GM04503 (cell line): ENCODE measurements at regions not wholly inside any gene's neighbourhood (a gene's known extent, or its start where the extent isn't known, plus 50 kb on each side); places are given as distances from the start of the nearest gene placed in this dataset.
A peak's percentile ranks its signal among the peaks of the same experiment; 100 is the strongest.
"Not testable (repeated sequence)": the region's sequence is repeated elsewhere in the genome, so short reads cannot be mapped to it uniquely, and the experiment has no call there.

ENCODE experiments used
- DNase-seq: peaks from one replicate; pipeline ENCODE4 v3.0.0-alpha.2; 2012; ENCODE audit warnings: low read depth

DNA sequence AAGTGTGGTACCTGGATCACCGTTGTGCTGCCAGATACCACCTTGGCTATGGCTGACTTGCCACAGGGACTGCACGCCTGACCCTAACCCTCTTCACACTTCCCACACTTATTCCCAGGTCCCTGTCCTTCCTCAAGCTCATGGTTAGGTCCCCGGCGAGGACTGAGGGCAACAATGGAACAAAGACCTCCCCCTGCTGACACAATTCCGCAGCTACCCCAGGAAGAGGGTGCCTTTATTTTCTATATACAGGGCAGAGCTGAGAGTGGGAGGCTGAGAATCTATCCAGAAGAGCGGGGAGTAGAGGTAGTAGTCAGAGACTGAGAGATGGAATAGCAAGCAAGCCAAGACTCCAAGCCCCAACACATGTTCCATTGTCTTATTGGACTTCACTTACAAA is 118.1 kb upstream of the SEM1 start:
- no peak for DNase-seq

DNA sequence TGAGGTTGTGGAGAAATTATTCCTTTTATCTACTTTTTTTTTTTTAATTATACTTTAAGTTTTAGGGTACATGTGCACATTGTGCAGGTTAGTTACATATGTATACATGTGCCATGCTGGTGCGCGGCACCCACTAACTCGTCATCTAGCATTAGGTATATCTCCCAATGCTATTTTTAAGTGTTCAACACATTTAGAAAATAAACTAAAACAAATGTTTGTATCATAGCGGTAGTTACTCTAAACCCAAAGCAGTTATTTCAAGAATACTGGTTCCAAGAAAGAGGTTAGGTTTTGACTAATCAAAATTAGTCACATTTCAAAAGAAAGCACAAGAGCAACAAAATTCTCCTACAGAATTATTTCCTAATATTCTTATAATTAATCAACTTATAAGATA is 119.5 kb upstream of the SEM1 start:
- not testable (repeated sequence) for DNase-seq

DNA sequence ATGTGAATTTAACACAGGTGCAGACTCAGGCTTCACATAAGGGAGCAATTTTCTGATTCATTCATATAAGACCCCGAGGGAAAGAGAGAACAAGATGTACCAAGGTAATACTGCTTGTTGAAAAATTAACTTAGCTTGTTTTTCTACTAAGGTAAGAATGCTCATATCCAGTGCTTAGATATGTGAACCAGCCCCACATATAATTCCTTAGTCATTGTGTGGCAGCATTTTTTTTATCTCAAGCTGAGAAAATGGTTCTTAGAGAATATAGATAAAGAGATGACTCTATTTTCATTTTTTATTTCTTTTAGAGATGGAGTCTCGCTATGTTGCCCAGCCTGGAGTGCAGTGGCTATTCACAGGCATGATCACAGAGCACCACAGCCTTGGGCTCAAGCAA is 121.8 kb upstream of the SEM1 start:
- DNase-seq, result no peak

DNA sequence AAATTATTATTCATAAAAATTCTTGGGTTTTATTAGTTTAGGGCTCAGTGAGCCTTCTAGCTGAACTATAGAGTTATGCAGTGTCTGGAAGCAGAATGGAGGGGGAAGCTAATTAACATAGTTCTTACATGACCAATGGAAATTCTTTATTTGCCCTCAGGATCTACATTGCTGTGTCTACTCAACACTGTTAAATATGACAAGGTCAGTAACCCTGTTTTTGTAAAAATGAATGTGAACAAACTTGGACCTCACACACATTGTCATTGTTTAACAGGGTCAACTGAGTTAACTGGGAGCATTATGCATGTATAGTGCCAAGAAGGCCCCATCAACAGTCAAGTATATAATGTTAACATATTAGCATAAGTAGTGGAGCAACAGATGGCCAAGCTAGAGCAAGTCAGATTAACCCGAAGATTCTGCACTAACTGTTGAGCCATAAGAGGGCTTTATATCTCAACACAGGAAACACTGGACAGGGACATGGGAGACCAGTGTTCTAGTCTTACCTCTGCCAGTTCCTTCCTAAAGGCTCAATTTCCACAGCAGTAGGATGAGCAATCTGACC is 122.5 kb upstream of the SEM1 start:
- no peak for DNase-seq

DNA sequence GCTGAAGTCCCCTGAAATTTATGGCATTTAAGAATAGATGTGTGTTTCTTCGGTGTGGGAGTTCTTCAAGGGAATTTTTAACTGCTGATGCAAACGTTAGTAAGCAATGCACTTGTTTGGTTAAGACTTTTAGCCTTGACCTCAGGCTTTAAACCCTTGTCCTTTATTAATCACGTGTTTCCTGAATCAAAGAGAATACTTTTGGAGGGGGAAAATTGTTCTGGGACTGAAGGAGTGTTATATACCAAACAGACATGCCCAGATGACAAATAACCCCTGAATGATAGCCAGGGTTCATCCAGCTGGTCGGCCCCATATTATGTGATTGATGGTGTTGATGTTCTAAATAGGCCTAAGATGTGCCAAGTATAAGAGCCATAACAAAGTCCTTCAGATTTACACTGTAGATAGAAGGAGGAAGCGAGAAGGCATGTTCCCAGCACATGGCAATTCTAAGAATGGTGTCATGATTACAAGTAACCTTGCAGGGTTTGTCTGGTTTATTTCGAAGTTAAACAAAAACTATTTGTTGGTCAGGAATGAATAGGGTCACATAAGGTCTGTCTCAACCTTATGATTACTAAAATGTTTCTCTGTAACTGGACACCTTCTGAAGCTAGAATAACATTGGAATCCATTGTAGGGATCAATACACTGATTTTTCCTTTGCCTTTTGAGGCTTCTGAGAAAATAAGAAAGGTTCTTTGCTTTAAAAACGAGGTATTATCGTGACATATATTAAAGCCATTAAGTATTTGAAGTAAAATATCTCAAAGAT is 124.2 kb upstream of the SEM1 start:
- no peak for DNase-seq

DNA sequence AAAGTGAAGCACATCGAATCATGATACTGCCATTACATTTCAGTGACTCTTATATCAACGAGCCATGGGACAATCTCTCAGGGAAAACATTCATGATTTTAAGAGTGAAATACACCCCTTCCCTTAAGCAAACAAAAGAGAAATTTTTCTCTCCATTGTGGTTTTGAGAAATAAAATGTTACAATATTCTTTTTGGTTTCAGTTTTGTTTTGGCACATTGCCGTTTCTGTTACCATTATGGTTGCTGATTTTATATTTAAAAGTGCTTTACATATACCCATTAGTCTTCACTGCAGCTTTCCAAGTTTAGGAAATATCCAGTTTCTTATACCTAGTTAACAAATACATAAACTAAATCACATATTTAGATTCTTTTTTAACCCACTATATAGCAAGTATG is 126.8 kb upstream of the SEM1 start:
- DNase-seq, result no peak

DNA sequence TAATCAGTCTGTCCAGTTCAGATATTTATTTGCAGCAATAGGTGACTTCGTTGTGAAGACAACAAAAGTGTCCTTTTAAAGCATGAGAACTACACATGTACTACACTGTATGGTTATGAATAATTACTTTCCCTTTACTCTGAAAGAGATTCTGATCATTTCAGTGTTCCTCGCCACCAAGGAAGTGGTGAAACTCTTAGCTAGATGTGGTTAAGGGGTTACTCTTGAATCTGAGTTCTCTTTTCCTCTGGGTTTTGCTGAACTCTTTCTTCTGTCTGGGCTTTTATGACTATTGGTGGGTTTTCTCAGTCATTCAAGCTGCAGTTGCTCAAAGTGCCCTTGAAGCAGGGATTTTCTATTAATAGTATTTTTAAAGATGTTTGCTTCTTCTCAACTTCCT is 127.9 kb upstream of the SEM1 start:
- DNase-seq, result no peak

DNA sequence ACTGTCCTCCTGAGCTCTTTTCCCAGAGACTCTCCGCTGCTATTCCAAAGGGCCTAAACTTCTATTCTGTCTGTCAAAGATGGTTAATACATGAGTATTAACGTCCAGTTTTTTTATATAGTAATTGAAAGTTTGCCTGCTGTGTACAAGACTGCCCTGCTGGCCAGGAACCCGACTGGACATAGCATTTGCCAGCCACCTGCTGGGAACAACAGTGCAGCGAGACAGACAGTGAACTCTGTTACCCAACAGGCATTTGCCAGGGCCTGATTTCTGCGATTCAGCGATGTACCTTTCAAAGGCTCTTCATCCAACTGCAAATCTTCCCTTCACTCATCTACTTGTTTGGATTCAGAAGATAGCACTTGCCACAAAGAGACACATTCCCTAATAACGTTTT is 128.8 kb upstream of the SEM1 start:
- no peak for DNase-seq

DNA sequence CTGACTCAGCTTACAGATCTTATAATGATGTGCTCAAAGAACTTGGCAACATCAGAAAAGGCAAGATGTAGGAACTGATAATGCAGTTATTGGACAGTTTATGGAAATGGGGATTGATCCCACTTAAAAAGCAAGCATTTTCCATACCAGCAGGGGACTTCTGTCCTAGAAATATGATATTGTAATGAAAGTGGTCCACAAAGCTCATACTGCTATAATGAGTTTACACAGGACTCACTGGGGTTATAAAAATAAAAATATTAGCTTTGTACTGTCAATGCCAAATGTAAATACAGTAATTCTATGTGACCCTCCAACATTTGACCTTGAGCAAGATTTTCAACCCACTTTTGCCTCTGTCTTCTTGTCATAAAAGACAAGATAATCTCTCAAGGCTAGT is 145.5 kb upstream of the SEM1 start:
- no peak for DNase-seq

DNA sequence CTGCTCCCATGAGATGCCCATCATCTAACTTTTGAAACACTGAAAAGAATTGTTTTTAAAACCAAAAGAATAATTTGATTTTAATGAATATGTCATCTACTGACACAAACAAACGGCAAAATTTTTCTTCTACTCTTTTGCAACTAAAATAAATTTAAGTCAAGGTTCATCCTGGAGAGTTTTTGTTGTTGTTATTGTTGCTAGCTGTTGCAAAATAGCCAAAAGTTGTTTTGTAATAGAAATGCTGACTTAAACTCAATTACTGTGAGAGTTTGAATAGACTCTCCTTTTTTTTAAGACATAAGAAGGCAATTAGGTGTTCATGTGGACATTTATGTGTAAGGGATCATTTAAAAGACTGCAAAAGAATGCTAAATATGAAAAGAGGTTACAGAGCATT is 146.0 kb upstream of the SEM1 start:
- DNase-seq, result no peak

DNA sequence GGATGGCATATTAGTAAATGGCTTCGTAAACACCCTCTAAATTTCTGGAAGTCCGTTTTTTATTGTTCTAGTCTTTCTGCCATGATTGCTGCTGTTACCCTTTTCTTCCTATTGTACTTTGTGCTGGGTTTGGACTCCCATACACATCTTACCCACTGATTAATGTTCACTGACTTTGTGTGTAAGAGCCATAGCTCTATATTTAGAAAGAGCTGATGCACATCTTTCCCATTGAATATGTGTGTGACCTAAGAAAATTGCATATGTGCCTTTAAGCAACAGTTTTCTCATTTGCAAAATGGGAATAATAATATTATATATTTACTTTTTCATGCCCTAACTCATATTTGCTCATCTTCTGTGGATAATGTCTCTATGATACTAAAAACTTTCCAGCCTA is 135.8 kb upstream of the DLX6 start:
- no peak for DNase-seq

DNA sequence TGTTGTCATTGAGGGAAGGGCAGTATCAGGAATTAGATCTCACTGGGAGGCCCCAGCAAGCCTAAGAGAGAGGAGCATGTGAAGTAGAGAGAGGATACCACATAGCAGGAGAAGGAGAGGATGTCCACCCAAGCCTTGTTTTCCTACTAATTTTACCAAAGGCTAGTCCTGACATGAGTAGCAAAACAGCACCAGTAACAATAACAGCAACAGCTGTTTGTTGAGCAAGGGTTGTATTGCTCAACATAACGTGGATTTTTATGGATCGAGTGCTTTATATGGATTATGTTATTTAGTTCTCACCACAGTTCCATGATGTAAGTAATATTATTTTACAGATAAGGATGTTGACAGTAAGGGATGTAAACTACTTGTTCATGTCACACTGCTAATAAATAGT is 135.2 kb upstream of the DLX6 start:
- no peak for DNase-seq

DNA sequence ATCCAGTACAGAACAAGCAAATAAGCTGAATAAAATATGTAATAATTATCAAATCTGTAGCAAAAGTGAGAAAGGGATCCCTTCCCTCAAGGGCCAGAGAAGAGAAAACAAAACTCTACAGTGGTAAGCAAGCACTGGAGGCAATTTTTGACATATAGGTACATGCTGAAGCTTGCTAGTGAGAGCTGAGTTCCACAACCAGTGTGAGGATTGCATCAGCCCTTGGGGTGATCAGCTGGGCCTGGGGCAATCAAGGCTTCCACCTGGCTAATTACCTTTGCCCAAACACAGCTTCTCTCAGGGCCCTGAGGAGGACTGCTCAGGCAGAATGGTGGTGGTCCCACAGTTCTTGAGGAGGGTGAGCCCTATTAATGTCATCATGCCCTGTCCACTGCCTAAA is 134.4 kb upstream of the DLX6 start:
- DNase-seq, result no peak

DNA sequence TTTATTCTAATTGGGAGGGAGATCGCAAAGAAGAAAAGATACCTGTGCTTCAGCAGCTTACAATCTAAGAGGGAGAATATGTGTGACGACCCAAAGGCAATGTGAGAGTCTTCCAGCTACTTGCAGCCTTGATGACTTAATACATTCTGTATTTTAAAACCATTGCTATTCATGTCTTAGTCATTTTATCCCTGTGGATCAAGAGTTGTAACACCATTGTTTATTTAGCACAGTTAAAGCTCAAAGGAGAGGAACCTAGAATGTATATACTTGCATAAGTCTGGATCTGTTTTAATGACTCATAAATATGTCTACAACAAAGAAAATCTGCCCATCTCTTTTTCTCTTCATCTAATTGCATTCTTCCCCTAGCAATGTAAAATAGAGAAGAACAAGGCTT is 117.9 kb upstream of the DLX6 start:
- no peak for DNase-seq

DNA sequence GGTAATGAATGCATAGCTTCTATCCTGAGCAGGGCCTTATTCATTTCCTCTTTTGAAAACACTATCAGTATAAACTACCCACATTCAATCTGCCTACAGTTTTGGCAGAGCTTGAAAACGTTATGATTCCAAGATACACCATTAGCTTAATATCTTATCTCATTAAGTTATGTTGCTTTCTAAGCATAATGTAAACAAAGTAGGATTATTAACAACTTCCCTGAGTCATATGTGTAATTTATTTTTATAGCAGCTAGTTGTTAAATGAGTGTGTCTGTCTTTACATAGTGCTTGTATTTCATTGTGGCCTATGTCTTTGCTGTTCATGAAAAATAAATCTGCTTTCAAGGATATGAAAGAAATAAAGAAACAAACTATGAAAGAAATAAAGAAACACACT is 106.2 kb upstream of the DLX6 start:
- no peak for DNase-seq

DNA sequence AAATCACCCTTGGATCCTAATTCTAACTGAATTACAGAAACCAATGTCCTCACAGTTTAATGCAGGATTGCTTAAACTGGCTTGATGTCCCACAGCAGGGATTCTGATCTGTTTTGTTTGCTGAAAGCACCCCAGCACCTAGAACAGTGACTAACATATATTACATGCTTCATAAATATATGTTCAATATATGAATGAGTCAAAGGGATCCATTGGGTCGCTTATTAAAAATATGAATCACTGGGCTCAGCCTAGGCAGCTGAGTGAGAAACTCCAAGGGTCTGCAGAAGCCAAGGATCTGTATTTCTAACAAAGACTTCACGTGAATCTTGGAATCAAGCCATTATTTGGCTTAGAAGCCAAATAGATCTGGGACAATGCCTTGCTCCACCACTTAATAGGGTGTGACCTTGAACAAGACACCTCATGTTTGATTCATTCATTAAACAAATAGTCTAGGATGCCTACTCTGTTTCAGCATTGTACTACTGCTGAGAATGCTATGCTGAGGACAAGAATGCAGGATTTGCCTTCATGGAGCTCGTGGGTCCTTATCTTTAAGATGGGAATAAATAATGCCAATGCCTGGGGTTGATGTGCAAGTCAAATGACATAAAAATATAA is 103.4 kb upstream of the DLX6 start:
- no peak for DNase-seq

DNA sequence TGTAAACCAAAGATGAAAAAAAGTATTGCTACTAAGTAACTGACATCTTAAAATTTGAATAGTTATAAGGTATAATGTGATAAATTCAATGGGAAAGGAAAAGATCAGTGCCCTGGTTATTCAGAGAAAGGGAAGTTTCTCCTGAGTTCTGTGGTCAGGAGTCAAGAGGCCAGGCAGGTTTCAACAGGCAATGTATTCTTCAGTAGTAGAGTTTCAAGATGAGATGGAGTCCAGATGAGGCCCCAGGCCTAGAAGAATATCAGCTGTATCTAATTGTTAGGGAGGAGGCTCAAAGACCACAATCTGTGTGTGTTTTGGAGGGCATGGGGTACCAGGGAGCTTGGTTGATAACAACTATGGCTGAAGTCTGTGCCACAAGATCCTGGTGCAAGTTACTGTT is 101.4 kb upstream of the DLX6 start:
- DNase-seq, result no peak

DNA sequence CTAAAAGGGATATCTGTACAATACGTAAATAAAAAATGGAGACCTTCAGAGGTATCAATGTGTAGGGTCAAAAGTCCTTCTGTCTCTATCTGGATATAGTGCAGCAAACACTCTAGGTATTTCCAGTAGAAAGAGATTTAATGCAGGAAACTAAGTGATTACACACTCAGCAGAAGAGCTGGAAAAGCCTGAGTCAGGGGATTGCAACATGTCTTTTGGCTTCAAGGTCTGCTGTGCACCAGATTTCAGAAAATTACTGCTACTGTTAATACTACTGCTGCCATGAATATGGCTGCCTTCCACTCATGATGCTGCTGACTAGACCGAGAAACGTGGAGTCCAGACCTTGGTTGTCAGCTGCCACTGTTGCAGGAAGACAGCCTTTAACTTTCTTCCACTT is 94.9 kb upstream of the DLX6 start:
- DNase-seq, result peak; percentile 4

DNA sequence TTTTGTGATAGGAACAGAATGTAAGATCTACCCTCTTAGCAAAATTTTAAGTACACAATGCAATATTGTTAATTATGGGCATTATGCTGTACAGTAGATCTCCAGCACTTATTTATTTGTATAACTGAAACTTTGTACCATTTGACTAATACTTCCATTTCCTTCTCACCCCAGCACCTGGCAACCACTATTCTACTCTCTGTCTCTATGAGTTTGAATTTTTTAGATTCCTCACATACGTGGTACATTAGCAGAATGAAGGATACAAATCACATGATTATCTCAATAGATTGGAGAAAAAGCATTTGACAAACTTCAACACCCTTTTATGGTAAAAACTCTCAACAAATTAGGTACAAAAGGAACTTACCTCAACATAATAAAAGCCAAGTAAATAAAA is 90.3 kb upstream of the DLX6 start:
- DNase-seq, result no peak

DNA sequence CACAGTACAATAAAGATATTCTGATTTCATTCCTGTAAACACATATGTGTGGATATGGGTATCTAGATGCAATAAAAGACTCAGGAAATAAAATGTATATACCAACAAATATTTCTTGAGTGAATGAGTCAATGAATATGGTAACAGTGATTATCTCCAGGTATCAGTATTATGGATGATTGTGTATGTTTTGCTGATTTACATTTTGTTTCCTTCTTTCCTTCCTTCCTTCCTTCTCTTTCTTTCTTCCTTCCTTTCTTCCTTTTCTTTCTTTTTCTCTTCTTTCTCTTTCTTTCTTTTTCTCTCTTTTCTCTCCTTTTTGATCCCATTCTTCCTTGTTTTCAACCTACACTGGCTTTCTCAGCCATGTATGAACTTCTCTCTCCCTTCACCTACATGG is 85.3 kb upstream of the DLX6 start:
- DNase-seq, result no peak

DNA sequence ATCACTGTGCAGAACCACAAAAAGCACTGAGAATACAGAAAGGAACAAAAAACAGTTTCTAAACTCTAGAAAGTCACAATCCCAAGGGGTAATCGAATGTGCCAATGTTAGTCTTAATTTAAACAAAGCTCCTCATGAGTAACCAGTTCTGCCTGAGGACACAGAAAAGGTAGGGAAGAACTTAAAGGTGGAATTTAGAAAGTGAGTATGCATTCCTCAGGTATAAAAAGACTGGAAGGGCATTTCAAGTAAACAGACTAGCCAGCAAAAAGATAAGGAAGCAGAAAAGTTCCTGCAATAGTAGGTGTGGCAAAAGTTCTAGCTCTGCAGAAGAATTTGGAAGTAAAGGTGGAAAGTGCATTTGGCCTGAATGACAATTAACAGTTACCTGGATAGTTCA is 84.6 kb upstream of the DLX6 start:
- no peak for DNase-seq

DNA sequence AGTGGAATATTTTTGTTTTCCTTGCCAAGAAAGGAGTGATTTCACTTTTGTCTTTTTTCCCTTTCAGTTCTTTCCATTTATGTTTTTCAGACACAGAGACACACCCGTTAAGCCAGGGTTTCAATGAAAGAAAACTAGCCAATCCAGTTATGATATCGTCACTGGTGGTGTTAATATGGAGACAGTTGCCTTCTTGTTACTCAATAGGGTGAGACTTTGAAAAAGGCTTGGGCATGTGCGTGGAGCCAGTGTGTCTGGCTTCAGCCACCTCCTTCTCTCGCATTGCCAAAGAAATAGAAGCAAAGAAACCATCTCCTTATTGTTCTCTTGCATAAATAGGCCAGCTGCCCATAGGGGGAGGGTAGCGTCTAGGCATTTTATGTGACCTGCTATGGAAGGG is 84.1 kb upstream of the DLX6 start:
- DNase-seq, result no peak

DNA sequence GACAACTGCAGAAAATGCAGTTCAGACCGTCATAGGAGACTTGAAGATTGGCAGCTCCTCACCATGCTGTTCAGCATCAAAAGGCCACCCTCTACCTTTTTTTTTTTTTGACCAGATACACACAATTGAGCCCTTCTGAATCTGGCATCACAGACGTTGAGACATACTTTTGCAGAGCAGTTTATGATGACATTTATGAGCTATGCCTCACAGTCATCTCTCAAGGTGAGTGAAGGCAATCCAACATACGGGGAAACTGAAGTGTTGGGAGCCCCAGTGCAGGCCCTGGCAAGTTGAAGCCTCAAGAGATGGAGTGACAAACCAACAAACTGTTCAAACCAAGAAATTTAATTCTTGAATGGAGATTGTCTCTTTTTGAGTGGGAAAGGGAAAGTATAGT is 83.6 kb upstream of the DLX6 start:
- no peak for DNase-seq

DNA sequence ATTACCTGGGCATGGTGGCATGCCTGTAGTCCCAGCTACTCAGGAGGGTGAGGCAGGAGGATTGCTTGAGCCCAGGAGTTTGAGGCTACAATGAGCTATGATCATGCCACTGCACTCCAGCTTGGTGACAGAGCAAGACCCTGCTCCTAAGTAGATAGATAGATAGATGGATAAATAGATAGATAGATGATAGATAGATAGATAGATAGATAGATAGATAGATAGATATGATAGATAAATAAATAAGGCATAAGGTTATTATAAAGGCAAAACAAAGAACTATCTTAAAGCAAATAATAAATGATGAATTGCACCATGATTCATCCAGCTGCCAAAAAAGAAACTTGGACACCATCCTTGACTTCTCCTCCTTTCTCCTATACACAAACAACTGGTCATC is 82.0 kb upstream of the DLX6 start:
- not testable (repeated sequence) for DNase-seq
